Transverse colon (tissue), 3 donors: ENCODE measurements at regions not wholly inside any gene's neighbourhood (a gene's known extent, or its start where the extent isn't known, plus 50 kb on each side); places are given as distances from the start of the nearest gene placed in this dataset.

Experiments
- CTCF ChIP-seq, 5 experiments: fragments of 200-600 bp in 3 of 5; fragments of 450-650 bp in 2 of 5; sonication (generic) in 3 of 5; IDR thresholded peaks; 1 replicate in 2 of 5; 2 replicates in 3 of 5; pipeline ENCODE4 v1.5.1; 2016 to 2017; ENCODE audit warnings: antibody characterized with exemption in 5 of 5, inconsistent platforms in 3 of 5, mild to moderate bottlenecking in 2 of 5, moderate library complexity in 1 of 5
- POLR2A ChIP-seq: fragments of 450-650 bp; IDR thresholded peaks from one replicate; pipeline ENCODE4 v1.6.1; 2016; ENCODE audit warnings: antibody characterized with exemption, mild to moderate bottlenecking, moderate library complexity

GRCh38 chr18:6542296-6542695 lies 127.6 kb upstream of the L3MBTL4 start:
- TF ChIP-seq CTCF (IDR thresholded peaks at IDR 0.05) (no peak), POLR2A (no peak)
